OCI-LY7 (cell line): ENCODE measurements at regions not wholly inside any gene's neighbourhood (a gene's known extent, or its start where the extent isn't known, plus 50 kb on each side); places are given as distances from the start of the nearest gene placed in this dataset.

ENCODE experiments used
- EZH2phosphoT487 ChIP-seq: fragments of 200-600 bp; sonication (generic); IDR thresholded peaks from 2 replicates; pipeline ENCODE4 v1.6.1; 2018; ENCODE audit warnings: low read depth, borderline replicate concordance, mild to moderate bottlenecking, mixed run types, antibody characterized with exemption, low read length, moderate library complexity, mixed read lengths
- TF ChIP-seq, protein P1 (sequence below): fragments of 200-600 bp; sonication (generic); conservative IDR thresholded peaks from 2 replicates; pipeline ENCODE4 v1.5.1; 2014; ENCODE audit warnings: mild to moderate bottlenecking, antibody characterized with exemption, low read length, moderate library complexity, mixed read lengths

- TF ChIP-seq, protein P1, sequence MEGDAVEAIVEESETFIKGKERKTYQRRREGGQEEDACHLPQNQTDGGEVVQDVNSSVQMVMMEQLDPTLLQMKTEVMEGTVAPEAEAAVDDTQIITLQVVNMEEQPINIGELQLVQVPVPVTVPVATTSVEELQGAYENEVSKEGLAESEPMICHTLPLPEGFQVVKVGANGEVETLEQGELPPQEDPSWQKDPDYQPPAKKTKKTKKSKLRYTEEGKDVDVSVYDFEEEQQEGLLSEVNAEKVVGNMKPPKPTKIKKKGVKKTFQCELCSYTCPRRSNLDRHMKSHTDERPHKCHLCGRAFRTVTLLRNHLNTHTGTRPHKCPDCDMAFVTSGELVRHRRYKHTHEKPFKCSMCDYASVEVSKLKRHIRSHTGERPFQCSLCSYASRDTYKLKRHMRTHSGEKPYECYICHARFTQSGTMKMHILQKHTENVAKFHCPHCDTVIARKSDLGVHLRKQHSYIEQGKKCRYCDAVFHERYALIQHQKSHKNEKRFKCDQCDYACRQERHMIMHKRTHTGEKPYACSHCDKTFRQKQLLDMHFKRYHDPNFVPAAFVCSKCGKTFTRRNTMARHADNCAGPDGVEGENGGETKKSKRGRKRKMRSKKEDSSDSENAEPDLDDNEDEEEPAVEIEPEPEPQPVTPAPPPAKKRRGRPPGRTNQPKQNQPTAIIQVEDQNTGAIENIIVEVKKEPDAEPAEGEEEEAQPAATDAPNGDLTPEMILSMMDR: no peak
- TF ChIP-seq EZH2phosphoT487: no peak
These were observed 219.8 kb downstream of the MZT1 start for GRCh38 chr13:72507416-72508199.
